NCI-H1417 (cell line): ENCODE measurements at regions not wholly inside any gene's neighbourhood (a gene's known extent, or its start where the extent isn't known, plus 50 kb on each side); places are given as distances from the start of the nearest gene placed in this dataset.

Experiments used
- DNase-seq, 3 experiments: peaks; one replicate each; lab custom pipeline; 2025; lab: John Stamatoyannopoulos, UW

DNA sequence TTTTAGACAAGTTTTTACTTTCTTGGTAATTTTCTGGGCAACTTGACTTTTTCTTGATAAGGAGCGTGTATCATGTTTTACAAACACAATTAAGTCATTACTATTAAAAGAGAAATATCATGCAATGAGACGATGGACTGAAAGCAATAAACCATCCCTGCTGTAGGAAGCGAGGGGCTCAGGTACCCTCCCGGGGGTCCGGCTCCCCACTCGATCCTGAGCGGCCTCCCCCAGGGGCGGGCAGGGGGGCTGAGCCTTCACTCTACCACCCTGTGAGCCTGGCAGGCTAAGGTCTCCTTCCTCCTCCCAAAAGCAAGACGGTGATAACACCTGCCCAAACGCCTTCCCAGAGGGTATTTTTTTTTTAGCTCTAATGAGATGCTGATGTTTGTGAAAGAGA is 51.8 kb upstream of the ADGRA1 start:
- no peak for DNase-seq

- DNase-seq = no peak
These were observed 53.0 kb upstream of the ADGRA1 start for GRCh38 chr10:133034762-133035161.

DNA sequence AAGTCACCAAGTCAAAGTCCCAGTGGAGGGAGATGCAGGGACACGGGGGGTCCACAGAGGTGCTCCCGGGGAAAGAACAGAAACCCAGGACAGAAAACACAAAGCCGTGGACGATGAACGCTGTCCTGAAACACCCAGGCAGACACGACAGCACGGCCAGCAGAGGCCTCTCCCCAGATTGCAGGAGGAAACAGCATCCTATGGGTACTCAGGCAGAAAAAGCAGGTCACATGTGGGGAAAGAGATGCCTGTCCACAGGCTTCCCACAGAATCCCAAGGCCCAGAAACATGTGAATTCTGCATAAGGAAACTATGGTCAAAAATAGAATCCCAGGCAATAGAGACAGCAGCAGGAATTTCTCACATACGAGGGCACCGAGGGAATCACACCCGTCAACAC is 53.6 kb upstream of the ADGRA1 start:
- DNase-seq = no peak

- DNase-seq = no peak
These were observed 54.0 kb upstream of the ADGRA1 start for GRCh38 chr10:133033742-133034048.

GRCh38 chr10:133032976-133033741 is 54.6 kb upstream of the ADGRA1 start:
- DNase-seq = no peak

- no peak for DNase-seq
These were observed 55.5 kb upstream of the ADGRA1 start for GRCh38 chr10:133032231-133032630.

GRCh38 chr10:133031541-133032125 is 56.1 kb upstream of the ADGRA1 start:
- DNase-seq = no peak

DNA sequence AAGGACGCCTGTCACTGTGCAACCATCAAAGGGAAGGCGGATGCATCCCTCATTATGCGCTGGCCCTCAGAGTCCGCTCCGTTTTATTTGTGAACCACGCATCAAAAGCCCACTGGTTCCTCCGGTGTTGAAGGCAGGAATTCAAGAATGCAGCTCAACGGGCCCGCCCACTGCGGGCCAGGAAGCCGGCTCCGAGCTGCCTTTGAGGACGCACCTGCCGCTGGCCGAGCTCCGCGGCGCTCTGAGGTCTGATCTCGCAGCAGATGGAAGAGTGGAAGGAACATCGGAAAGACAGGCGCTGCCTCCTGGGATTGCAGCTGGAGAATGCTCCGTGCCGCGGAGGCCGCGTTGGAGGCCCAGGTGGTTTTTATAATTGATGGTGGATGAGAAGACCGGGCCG is 56.9 kb upstream of the ADGRA1 start:
- DNase-seq = peak in 2 of 3 experiments; percentile 1 to 51

- DNase-seq = no peak
These were observed 57.6 kb upstream of the ADGRA1 start for GRCh38 chr10:133030126-133030525.

DNA sequence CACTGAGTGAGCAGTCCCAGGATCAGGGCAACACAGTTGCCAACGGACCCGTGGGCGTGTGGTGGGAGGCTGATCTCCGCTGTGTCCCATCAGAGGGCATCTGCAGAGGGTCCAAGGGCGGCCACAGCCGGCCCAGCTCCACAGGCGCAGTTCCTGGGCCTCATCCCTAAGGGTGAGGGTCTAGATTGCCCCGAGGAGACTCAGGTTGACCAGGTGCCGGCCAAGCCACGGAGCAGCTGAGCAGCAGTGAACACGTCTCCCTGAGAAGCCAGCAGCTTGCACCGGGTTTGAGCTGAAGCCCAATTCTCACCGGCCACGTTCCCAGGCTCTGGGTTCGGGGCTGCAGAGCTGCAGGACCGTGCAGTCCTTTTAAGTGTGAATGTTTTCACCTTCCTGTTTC is 58.8 kb upstream of the ADGRA1 start:
- no peak for DNase-seq

DNA sequence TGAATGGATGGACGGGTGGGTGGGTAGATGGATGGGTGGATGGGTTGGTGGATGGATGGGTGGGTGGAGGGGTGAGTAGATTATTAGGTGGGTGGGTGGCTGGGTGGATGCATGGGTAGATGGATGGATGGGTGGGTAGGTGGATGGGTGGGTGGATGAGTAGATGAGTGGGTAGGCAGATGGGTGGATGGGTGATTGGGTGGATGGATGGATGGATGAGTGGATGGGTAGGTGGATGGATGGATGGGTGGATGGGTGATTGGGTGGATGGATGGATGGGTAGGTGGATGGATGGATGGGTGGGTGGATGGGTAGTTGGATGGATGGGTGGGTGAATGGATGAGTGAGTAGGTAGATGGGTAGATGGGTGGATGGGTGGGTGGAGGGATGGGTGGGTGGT is 59.6 kb upstream of the ADGRA1 start:
- no peak for DNase-seq

DNA sequence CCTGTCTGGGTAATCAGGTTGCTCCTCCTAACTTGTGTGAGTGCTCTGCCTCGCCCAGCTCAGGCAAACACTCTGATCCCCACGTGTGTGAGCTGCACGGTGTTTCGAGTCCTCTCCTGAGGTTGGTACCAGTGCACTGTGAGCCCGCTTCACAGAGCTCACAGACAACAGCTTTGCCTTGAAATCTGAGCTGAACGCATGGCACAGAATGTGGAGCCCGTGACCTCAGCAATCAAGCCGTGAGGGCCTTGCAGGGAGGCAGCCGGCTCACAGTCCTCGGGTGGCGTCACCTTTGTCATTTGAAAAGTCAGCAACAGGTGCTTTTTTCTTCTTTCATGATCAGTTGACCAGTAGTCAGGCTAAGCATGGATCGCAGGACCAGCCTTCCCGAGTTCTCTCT is 60.2 kb upstream of the ADGRA1 start:
- peak in 1 of 3 experiments; percentile 29 for DNase-seq

GRCh38 chr10:133026726-133027395 is 60.9 kb upstream of the ADGRA1 start:
- DNase-seq = no peak

DNA sequence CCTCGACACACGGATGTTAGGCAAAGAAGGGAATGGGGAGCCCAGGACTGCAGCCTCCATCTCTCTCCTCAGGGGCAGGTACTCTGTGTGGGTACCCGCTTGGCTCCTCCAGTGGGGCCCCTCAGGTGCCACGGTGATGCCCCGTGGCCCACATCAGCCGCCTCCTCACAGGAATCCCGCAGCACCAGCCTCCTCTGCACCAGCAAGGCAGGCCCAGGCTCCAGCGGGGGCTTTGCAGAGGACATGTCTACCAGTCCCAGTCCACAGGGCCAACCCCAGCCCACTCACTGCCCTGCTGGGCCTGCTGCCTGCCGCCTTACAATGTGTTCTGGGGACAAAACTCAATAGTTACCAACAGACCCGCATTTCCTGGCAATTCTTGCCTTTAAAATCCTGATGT is 61.6 kb upstream of the ADGRA1 start:
- DNase-seq = no peak

GRCh38 chr10:133025558-133026090 is 62.1 kb upstream of the ADGRA1 start:
- DNase-seq = no peak

DNA sequence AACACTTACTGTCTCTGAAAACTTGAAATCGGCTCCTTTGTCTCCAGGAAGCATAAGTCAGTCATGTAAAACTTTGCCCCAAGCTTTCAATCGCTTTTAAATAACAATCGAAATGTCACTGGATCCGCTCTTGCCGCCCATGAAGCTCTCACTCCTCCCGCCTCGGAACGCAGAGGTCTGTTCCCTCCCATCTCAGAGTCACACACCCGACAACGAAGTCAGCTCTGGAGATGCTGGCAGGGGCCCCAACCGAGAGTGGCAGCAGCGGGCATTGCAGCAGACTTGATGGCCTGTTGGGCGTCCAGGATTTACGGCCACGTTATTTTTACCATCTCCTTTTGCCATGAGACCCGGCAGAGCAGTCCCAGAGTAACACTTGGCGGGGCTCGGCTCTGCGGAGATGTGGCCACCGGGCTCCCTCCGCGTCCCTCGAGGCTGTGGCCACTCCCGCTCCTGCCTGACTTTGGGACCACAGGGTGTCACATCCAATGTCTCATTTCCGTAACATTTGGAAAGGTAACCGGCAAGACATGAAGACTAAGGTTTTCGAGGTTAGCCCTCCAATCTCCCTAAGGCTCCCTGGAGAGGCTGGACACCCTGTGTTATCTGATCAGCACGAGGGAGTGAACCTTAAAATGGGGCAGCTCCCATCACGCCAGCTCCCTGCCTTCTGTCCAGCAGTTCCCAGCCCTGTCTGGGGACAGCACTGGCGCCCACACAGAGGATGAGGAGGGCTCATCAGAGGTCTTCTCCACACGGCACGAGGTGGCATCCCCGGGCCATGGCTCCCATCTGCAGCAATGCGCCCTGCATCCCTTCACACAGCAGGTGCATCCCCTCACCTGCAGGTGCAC is 62.8 kb upstream of the ADGRA1 start:
- DNase-seq = no peak

DNA sequence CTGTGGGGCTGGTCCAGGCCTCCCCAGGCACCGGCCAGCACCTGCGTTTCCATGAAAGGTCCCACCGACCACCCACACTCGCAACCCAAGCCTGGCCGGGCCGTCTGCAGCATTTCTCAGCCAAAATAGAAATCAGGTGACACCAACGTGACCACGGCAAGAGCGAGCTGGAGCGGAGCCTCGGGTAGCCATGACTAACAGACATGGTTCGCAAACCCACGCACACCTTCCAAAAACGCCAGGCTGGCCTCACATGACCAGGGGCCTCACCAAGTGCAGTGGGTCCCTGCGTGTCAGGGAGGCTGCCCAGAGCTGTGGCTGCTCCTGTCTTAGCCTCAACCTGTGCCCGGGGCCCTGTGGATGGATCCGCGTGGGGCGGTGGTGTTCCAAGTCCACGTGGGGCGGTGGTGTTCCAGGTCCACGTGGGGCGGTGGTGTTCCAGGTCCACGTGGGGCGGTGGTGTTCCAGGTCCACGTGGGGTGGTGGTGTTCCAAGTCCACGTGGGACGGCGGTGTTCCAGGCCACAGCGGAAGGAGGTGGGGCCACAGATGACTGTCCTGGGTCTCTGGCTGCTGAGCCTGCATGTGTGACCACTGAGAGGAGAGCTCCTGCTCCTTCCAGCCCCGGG is 64.4 kb upstream of the ADGRA1 start:
- no peak for DNase-seq

DNA sequence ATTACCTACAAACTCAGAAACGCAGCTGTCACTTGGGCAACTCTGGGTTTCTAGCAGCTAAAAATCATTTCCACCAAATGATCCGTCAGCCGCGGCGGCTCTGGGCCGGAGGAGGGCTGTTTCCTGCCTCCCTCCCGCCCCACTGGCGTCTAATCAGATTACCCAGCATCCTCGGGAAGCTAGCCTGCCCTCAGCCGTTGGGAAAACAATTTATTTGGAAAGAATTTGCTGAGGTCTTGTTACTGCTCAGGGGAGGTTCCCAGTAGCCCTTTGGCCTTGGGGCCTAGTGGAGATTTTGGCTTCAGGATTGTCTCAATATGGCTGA is 65.0 kb upstream of the ADGRA1 start:
- no peak for DNase-seq

DNA sequence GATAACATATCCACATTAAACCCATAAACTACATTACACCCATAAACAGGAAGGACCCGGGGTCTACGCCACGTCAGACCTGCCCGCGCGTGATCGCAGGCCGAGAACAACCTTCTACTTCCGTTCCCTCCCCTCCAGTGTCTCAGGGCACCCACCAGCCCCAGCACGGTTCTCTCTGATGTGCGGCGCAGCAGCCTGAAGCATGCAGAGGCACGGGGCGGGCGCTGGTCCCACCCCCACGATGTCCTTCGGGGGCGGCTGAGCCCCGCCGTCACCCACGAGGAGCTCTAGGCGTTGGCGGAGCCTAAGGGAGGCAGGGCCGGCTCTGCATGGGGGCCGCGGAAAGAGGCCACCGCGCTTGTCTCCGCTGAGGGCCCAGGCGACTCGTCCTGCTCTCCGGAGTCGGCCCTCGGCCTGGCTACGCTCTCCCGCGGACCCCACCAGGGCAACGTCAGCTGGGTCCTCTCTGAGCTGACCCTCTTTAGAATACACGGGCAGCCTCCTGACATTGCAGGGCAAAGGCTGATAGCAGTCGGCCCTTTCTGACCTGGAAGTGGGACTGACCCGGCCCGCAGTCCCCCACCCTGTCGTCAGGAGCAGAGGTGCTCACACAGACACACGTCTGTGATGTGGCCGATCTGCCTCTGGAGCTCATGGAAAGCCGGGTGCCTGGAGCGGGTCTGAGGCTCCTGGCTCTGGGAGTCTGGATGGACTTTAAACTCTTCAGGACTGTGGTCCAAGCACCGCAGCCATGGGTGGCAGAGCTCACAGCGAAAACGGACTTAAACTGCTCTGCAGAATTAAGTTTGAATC is 65.6 kb upstream of the ADGRA1 start:
- no peak for DNase-seq

- DNase-seq = no peak
These were observed 66.4 kb upstream of the ADGRA1 start for GRCh38 chr10:133021116-133021962.
